ENCODE measurements at regions not wholly inside any gene's neighbourhood (a gene's known extent, or its start where the extent isn't known, plus 50 kb on each side); places are given as distances from the start of the nearest gene placed in this dataset.

- no peak for DNase-seq
Measured at GRCh38 chr3:71885006-71885405, 100.1 kb upstream of the PROK2 start.

GRCh38 chr3:71881732-71882131, 96.8 kb upstream of the PROK2 start:
- no peak for DNase-seq

- no peak for DNase-seq
Measured at GRCh38 chr3:71881041-71881440, 96.1 kb upstream of the PROK2 start.

GRCh38 chr3:71879089-71879488, 94.1 kb upstream of the PROK2 start:
- DNase-seq = no peak

- DNase-seq = no peak
Measured at GRCh38 chr3:71876135-71877105, 91.5 kb upstream of the PROK2 start.

GRCh38 chr3:71875461-71875947, 90.6 kb upstream of the PROK2 start:
- peak; percentile 77 for DNase-seq

- no peak for DNase-seq
Measured at GRCh38 chr3:71874618-71875017, 89.7 kb upstream of the PROK2 start.

- no peak for DNase-seq
Measured at GRCh38 chr3:71873093-71873611, 88.2 kb upstream of the PROK2 start.

GRCh38 chr3:71872256-71872655, 87.3 kb upstream of the PROK2 start:
- DNase-seq = no peak

- DNase-seq = no peak
Measured at GRCh38 chr3:71870966-71871512, 86.1 kb upstream of the PROK2 start.

GRCh38 chr3:71868876-71869275, 83.9 kb upstream of the PROK2 start:
- no peak for DNase-seq

- no peak for DNase-seq
Measured at GRCh38 chr3:71865727-71866126, 80.8 kb upstream of the PROK2 start.

GRCh38 chr3:71863563-71864190, 78.7 kb upstream of the PROK2 start:
- no peak for DNase-seq

GRCh38 chr3:71862371-71863140, 77.6 kb upstream of the PROK2 start:
- no peak for DNase-seq

GRCh38 chr3:71859123-71859519, 74.2 kb upstream of the PROK2 start:
- DNase-seq = peak; percentile 23

- DNase-seq = no peak
Measured at GRCh38 chr3:71858503-71859122, 73.7 kb upstream of the PROK2 start.

- no peak for DNase-seq
Measured at GRCh38 chr3:71857956-71858355, 73.0 kb upstream of the PROK2 start.

GRCh38 chr3:71854706-71855105, 69.8 kb upstream of the PROK2 start:
- DNase-seq = no peak

- no peak for DNase-seq
Measured at GRCh38 chr3:71854096-71854495, 69.1 kb upstream of the PROK2 start.

GRCh38 chr3:71851878-71852277, 66.9 kb upstream of the PROK2 start:
- no peak for DNase-seq

GRCh38 chr3:71850654-71851053, 65.7 kb upstream of the PROK2 start:
- no peak for DNase-seq

GRCh38 chr3:71849681-71850080, 64.7 kb upstream of the PROK2 start:
- DNase-seq = no peak
